ENCODE measurements at regions not wholly inside any gene's neighbourhood (a gene's known extent, or its start where the extent isn't known, plus 50 kb on each side); places are given as distances from the start of the nearest gene placed in this dataset.

- no peak for DNase-seq (ENCODE audit: low read depth, low spot score)
- in situ Hi-C loops (cut with HindIII; ENCODE audit: low sequenced_read_pairs) = no loop called here
- no peak for TF ChIP-seq CTCF (IDR thresholded peaks at IDR 0.05; ENCODE audit: low read depth, low read length)
- no peak overlapping the region for H3K4me3 ChIP-seq (ENCODE audit: low read depth, low read length)
These were observed 365.7 kb downstream of the KCNRG start for GRCh38 chr13:50380905-50381304.

DNA sequence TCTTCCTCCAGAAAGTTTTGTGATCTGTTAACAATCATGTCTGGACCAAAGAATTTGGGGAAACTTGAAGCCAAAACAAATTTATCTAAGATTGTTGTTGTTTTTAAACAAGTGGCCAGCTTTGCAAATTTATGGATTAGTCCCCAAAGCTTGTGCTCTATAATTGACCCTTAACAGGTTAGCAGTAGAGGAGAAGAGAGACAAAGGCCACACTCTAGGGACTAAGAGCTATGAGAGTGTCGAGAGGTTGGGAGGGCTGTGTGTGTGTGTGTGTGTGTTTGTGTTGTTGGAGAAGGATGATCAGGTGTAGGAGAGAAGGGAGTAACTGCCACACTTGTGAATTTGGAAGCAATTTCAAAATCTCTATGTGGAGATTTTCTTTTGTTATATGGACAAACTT, 367.3 kb downstream of the KCNRG start:
- no peak overlapping the region for H3K4me3 ChIP-seq (ENCODE audit: low read depth, low read length)
- DNase-seq (ENCODE audit: low read depth, low spot score) = no peak
- in situ Hi-C loops (cut with HindIII; ENCODE audit: low sequenced_read_pairs) = no loop called here
- no peak for TF ChIP-seq CTCF (IDR thresholded peaks at IDR 0.05; ENCODE audit: low read depth, low read length)

DNA sequence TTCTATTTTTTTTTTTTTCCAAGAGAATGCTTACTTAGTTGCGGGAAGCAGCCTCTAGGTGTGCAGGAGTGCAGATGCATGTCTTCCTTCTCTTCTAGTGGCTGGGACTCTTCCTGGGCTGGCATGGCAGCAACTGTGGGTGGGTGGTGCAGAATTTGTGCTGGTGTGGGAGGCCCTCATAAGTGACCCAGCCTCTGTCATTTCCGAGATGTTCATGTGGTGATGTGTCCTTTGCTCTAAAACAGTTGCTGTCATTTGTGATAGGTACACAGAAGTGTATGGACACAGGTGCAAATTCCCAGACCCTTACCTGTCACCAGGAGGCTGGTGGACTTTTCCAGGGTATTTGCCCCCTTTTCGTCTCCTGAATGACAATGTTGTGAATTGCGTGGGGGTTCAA, 367.7 kb downstream of the KCNRG start:
- DNase-seq (ENCODE audit: low read depth, low spot score) = no peak
- in situ Hi-C loops (cut with HindIII; ENCODE audit: low sequenced_read_pairs) = no loop called here
- TF ChIP-seq CTCF (IDR thresholded peaks at IDR 0.05; ENCODE audit: low read depth, low read length) = no peak
- no peak overlapping the region for H3K4me3 ChIP-seq (ENCODE audit: low read depth, low read length)

- no peak overlapping the region for H3K4me3 ChIP-seq (ENCODE audit: low read depth, low read length)
- no peak for TF ChIP-seq CTCF (IDR thresholded peaks at IDR 0.05; ENCODE audit: low read depth, low read length)
- DNase-seq (ENCODE audit: low read depth, low spot score) = no peak
- in situ Hi-C loops (cut with HindIII; ENCODE audit: low sequenced_read_pairs) = no loop called here
These were observed 369.5 kb downstream of the KCNRG start for GRCh38 chr13:50384724-50385123.

DNA sequence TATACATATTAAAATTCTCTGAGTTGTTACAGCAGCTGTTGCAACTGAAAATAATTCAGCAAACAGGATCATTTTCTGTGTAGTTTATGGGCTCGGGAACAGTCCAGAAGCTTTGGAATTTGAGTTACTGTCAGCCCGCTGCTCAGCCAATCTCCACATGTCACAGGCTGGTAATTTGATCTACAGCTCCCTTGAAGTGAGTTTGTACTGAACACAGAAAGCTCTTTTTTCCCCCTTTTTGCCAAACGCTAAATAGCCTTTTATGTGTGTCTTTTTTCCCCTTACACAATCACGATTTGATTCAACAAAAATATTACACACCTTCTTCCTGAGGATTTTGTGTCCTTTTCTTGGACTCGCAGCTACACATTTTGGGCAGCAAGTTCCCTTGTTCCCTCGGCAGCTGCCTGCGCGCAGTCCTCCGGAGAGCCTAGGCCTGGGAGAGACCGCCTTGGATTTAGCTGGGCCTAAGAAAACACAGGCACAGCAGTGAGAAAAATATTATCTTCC, 371.4 kb downstream of the KCNRG start:
- in situ Hi-C loops (cut with HindIII; ENCODE audit: low sequenced_read_pairs) = no loop called here
- TF ChIP-seq CTCF (IDR thresholded peaks at IDR 0.05; ENCODE audit: low read depth, low read length) = no peak
- no peak overlapping the region for H3K4me3 ChIP-seq (ENCODE audit: low read depth, low read length)
- peak; percentile 58 for DNase-seq (ENCODE audit: low read depth, low spot score)

- peak; percentile 55 for DNase-seq (ENCODE audit: low read depth, low spot score)
- no peak overlapping the region for H3K4me3 ChIP-seq (ENCODE audit: low read depth, low read length)
- TF ChIP-seq CTCF (IDR thresholded peaks at IDR 0.05; ENCODE audit: low read depth, low read length) = peak; percentile 27
- in situ Hi-C loops (cut with HindIII; ENCODE audit: low sequenced_read_pairs) = no loop called here
These were observed 371.9 kb downstream of the KCNRG start for GRCh38 chr13:50387051-50387581.

GRCh38 chr13:50388481-50388880, 373.2 kb downstream of the KCNRG start:
- no peak for DNase-seq (ENCODE audit: low read depth, low spot score)
- no peak for TF ChIP-seq CTCF (IDR thresholded peaks at IDR 0.05; ENCODE audit: low read depth, low read length)
- H3K4me3 ChIP-seq (ENCODE audit: low read depth, low read length) = no peak overlapping the region
- in situ Hi-C loops (cut with HindIII; ENCODE audit: low sequenced_read_pairs) = no loop called here

All from astrocyte of the spinal cord (primary cell).